GM12891 (cell line): ENCODE measurements at regions not wholly inside any gene's neighbourhood (a gene's known extent, or its start where the extent isn't known, plus 50 kb on each side); places are given as distances from the start of the nearest gene placed in this dataset.

Experiments used
- POLR2A ChIP-seq: IDR thresholded peaks from 2 replicates; pipeline ENCODE4 v1.6.1; 2011; ENCODE audit warnings: low read depth, low read length, control low read depth
- POLR2AphosphoS5 ChIP-seq: IDR thresholded peaks from 2 replicates; pipeline ENCODE4 v1.6.1; 2011; ENCODE audit warnings: low read depth, low read length, control low read depth
- TAF1 ChIP-seq: IDR thresholded peaks from 2 replicates; pipeline ENCODE4 v1.6.1; 2011; ENCODE audit warnings: low read depth, low read length, control low read depth

DNA sequence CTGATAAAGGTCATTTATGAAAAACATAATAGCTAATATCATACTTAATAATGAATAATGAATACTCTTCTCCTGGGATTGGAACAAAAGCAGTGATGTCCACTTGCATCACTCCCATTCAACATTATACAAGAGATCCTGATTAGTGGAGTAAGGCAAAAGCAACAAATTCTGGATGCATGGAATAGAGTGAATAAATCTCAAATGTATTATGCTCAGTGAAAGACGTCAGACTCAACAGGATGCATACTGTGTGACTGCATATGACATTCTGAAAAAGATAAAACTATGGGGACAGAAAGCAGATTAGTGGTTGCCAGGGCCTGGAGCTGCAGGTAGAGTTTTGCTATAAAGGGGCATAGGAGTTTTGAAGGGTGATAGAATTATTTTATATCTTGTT lies 77.6 kb upstream of the ZBTB20 start:
- TF ChIP-seq POLR2A (no peak), POLR2AphosphoS5 (no peak), TAF1 (no peak)
